H1 (cell line): ENCODE measurements at regions not wholly inside any gene's neighbourhood (a gene's known extent, or its start where the extent isn't known, plus 50 kb on each side); places are given as distances from the start of the nearest gene placed in this dataset.

Experiments used
- CTCF ChIP-seq, 3 experiments: IDR thresholded peaks; 1 replicate in 2 of 3; 2 replicates in 1 of 3; pipeline versions ENCODE4 v1.5.1 to v1.6.1; 2011; ENCODE audit warnings: low read length in 3 of 3, mild to moderate bottlenecking in 3 of 3, inconsistent platforms in 2 of 3, low read depth in 1 of 3, moderate library complexity in 1 of 3; ENCODE audit not compliant: insufficient read depth in 1 of 3; ENCODE audit errors: control extremely low read depth in 1 of 3
- EZH2 ChIP-seq: fragments of 200-600 bp; sonication (generic); IDR thresholded peaks from 2 replicates; pipeline ENCODE4 v1.7.1; 2012; ENCODE audit warnings: low read depth, mild to moderate bottlenecking, moderate library complexity, low read length, inconsistent platforms; ENCODE audit not compliant: severe bottlenecking
- FOSL1 ChIP-seq: IDR thresholded peaks from 2 replicates; pipeline ENCODE4 v1.6.1; 2011; ENCODE audit warnings: mild to moderate bottlenecking, low read depth, low read length, moderate library complexity; ENCODE audit not compliant: insufficient read depth
- GABPA ChIP-seq: IDR thresholded peaks from 2 replicates; pipeline ENCODE4 v1.6.1; 2011; ENCODE audit warnings: mild to moderate bottlenecking, low read length, moderate library complexity, borderline replicate concordance; ENCODE audit not compliant: insufficient read depth
- GTF2F1 ChIP-seq: IDR thresholded peaks from 2 replicates; pipeline ENCODE4 v1.6.1; 2012; ENCODE audit warnings: low read depth, low read length, improper control_type of control experiment, borderline replicate concordance
- POLR2A ChIP-seq, 2 experiments: IDR thresholded peaks; 1 replicate in 1 of 2; 2 replicates in 1 of 2; pipeline ENCODE4 v1.6.1; 2011; ENCODE audit warnings: low read depth in 2 of 2, low read length in 2 of 2, mild to moderate bottlenecking in 2 of 2; ENCODE audit errors: control extremely low read depth in 1 of 2
- SP1 ChIP-seq: IDR thresholded peaks from 2 replicates; pipeline ENCODE4 v1.6.1; 2011; ENCODE audit warnings: low read depth, low read length
- YY1 ChIP-seq: IDR thresholded peaks from 2 replicates; pipeline ENCODE4 v1.6.1; 2011; ENCODE audit warnings: low read depth, mild to moderate bottlenecking, low read length
- ZNF274 ChIP-seq: IDR thresholded peaks from 2 replicates; pipeline ENCODE4 v1.7.0; 2012; ENCODE audit warnings: low read length, borderline replicate concordance; ENCODE audit errors: extremely low read depth

GRCh38 chr9:94183240-94183999 lies 75.7 kb upstream of the ZNF169 start:
- TF ChIP-seq CTCF (IDR thresholded peaks at IDR 0.05; ENCODE audit: control extremely low read depth in 1 of 3, insufficient read depth in 1 of 3, low read depth in 1 of 3, low read length in 3 of 3) = no peak
- no peak for TF ChIP-seq GABPA
- TF ChIP-seq ZNF274 = no peak
- TF ChIP-seq EZH2 = no peak
- no peak for TF ChIP-seq GTF2F1
- TF ChIP-seq FOSL1 = no peak
- no peak for TF ChIP-seq YY1
- no peak for TF ChIP-seq SP1
- TF ChIP-seq POLR2A (IDR thresholded peaks at IDR 0.05; ENCODE audit: control extremely low read depth in 1 of 2, low read depth in 2 of 2, low read length in 2 of 2) = no peak
